Activated T-helper 2 cell treated with anti-CD3 and anti-CD28 coated beads, Interferon-gamma antibody, Interleukin-2, Interleukin-4, amounts not matched to agents 10 μg/mL and 5 μg/mL and 100 μg/mL, durations not matched to agents 14 hours and 24 hours and 36 hours (primary cell): ENCODE measurements at regions not wholly inside any gene's neighbourhood (a gene's known extent, or its start where the extent isn't known, plus 50 kb on each side); places are given as distances from the start of the nearest gene placed in this dataset.

Source experiments
- DNase-seq: peaks from one replicate; pipeline ENCODE4 v3.0.0; 2021; ENCODE audit warnings: low spot score
- H3K27ac Mint-ChIP-seq: one replicate; pipeline ENCODE4 v1.8.0; 2021; ENCODE audit warnings: mixed read lengths
- H3K27me3 Mint-ChIP-seq: one replicate; pipeline ENCODE4 v1.8.0; 2021; ENCODE audit warnings: low read depth, mixed read lengths
- H3K36me3 Mint-ChIP-seq: one replicate; pipeline ENCODE4 v1.8.0; 2021; ENCODE audit warnings: low read depth, mixed read lengths
- H3K4me1 Mint-ChIP-seq: one replicate; pipeline ENCODE4 v1.8.0; 2021; ENCODE audit warnings: low read depth, mixed read lengths
- H3K4me3 Mint-ChIP-seq: one replicate; pipeline ENCODE4 v1.8.0; 2021; ENCODE audit warnings: low read depth, mild to moderate bottlenecking, moderate library complexity, mixed read lengths
- H3K9me3 Mint-ChIP-seq: one replicate; pipeline ENCODE4 v1.8.0; 2021; ENCODE audit warnings: mixed read lengths
- intact Hi-C: fragments of 100-400 bp; cut with micrococcal nuclease; formaldehyde crosslinking; loops from one replicate; pipeline ENCODE4 v1.15.1; 2023

DNA sequence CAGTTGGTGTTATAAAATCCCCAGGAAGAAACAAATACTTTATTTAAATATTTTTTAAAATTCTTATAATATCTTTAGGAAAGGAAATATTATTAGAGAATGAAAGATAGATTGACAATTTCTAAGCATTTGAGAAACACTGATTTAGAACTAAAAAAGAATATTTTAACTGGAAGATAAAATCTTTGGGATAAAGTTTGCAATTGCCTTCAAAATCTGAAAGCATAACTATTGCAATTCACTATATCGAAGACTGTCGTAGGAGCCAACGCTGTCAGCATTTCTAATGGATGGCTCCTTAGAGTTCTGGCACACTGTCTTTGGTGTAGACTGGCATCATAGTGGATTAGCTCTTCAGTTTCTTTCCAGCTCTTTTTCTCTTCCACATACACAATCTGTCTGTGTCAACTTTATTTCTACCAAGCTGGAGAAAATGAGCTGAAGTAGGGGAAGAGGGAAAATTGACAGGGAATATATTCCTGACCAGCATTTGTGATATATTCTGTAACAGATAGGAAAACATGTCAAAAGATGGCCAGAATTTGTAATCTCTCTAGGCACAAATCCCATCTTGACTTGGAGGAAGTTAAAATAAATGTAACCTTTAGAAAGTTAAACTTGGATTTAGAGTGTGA, 1561.4 kb downstream of the MAT2B start:
- no peak for DNase-seq
- no peak overlapping the region for H3K4me3 Mint-ChIP-seq
- peaks cover 8% of the 10 kb centered on the region for H3K9me3 Mint-ChIP-seq
- no peaks in the 10 kb centered on the region for H3K4me1 Mint-ChIP-seq
- intact Hi-C loops, result no loop called here
- H3K27ac Mint-ChIP-seq, result no peak overlapping the region
- no peaks in the 10 kb centered on the region for H3K36me3 Mint-ChIP-seq
- H3K27me3 Mint-ChIP-seq, result no peaks in the 10 kb centered on the region

DNA sequence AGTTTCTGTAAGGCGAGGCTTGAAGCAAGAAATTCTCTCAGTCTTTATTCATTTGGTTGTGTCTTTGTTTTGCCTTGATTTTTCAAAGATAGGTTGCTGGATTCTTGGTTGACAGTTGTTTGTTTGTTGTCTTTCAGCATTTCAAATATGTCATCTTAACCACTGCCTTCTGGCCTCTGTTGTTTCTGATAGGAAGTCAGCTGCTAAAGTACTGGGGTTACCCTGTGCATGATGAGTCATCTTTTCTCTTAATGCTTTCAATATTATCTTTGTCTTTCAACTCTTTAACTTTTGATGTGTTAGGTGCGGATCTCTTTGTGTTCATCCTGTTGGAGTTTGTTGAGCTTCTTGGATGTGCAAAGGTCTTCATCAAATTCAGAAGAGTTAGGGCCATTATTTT, 1571.3 kb downstream of the MAT2B start:
- Mint-ChIP-seq H3K27ac (no peak overlapping the region), H3K9me3 (peaks cover 25% of the 10 kb centered on the region), H3K4me1 (no peaks in the 10 kb centered on the region), H3K36me3 (no peaks in the 10 kb centered on the region), H3K27me3 (no peaks in the 10 kb centered on the region), H3K4me3 (no peak overlapping the region)
- intact Hi-C loops, result no loop called here
- DNase-seq, result no peak

DNA sequence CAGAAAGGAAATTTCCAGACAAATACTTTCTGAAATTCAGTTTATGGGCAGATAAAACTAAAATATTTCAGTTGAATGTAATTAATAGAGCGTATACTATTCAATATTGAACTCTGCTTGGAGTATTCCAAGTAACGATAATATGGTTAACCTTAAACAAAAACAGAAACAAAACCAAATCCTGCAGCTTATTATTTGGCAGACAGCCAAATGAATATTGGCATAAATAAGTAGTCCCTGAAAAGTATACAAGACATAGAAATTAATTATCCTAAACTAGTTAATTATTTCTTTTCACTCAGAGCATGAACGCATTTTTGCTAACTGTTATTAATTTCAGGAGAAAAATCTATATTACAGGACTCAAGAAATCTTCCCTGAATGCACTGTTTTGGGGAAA, 1574.0 kb downstream of the MAT2B start:
- Mint-ChIP-seq H3K27ac (no peak overlapping the region), H3K4me1 (no peaks in the 10 kb centered on the region), H3K27me3 (no peaks in the 10 kb centered on the region), H3K36me3 (no peaks in the 10 kb centered on the region), H3K9me3 (peaks cover 5% of the 10 kb centered on the region), H3K4me3 (no peak overlapping the region)
- intact Hi-C loops, result no loop called here
- DNase-seq, result no peak

DNA sequence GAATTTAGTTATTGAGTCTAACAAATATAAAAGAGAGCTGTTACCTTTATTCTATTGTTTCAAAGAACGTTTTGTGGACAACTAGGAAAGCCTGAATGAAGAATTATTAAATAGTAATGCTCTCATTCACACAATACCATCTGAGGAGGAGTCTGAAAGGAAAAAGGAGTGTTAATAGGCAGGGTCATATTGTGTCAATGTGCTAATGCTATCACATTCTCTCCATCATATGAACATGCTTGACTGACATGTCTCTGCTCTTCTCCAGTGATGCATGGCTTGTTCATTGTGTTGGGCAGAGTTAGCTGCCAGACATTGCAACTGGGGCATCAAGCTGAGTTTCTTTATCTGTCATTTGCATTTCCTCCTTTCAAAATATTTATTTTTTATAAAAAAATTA, 1578.0 kb downstream of the MAT2B start:
- no peaks in the 10 kb centered on the region for H3K36me3 Mint-ChIP-seq
- intact Hi-C loops, result no loop called here
- DNase-seq, result no peak
- no peak overlapping the region for H3K4me3 Mint-ChIP-seq
- H3K27ac Mint-ChIP-seq, result no peak overlapping the region
- H3K9me3 Mint-ChIP-seq, result peaks cover 5% of the 10 kb centered on the region
- no peaks in the 10 kb centered on the region for H3K27me3 Mint-ChIP-seq
- H3K4me1 Mint-ChIP-seq, result no peaks in the 10 kb centered on the region

DNA sequence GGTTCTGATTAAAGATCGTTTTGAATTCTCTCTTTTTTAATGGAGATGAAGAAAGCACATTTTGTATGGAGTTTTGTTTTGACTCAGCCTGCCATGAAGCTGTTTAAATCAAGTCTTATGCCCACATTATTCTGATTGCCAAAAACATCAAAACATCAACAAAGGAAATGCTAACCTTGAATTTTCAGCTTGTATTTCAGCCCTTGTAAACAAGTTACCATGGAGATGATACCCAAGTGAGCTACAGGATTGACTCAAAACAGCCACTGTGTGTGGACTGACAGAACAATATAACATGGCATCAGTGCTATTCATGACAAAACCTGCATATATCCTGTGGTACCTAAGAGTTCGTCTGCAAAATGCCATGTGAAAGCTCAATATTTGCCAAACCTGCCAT, 1581.0 kb downstream of the MAT2B start:
- Mint-ChIP-seq H3K27me3 (no peaks in the 10 kb centered on the region), H3K4me1 (no peaks in the 10 kb centered on the region), H3K27ac (no peak overlapping the region), H3K9me3 (no peaks in the 10 kb centered on the region), H3K36me3 (no peaks in the 10 kb centered on the region), H3K4me3 (no peak overlapping the region)
- intact Hi-C loops, result no loop called here
- no peak for DNase-seq

DNA sequence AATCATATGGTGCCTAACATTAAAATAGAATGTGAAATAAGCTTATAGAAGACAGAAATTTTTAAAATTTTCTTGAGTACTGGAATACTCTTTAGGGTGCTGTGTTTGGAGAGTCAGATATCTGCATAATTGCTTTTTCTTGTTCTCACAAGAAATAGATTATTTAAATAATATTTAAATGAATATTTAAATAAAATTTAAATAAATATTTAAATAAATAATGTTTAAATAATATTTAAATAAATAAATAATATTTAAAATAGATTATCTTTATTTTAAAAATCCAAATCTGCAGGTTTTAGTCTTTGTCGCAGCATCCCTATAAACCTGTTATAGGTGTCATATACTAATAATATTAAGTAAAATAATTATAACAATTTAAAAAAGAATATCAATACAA, 1589.4 kb downstream of the MAT2B start:
- H3K9me3 Mint-ChIP-seq, result peaks cover 21% of the 10 kb centered on the region
- no peaks in the 10 kb centered on the region for H3K36me3 Mint-ChIP-seq
- no peak overlapping the region for H3K27ac Mint-ChIP-seq
- intact Hi-C loops, result no loop called here
- no peak overlapping the region for H3K4me3 Mint-ChIP-seq
- DNase-seq, result no peak
- no peaks in the 10 kb centered on the region for H3K4me1 Mint-ChIP-seq
- no peaks in the 10 kb centered on the region for H3K27me3 Mint-ChIP-seq

DNA sequence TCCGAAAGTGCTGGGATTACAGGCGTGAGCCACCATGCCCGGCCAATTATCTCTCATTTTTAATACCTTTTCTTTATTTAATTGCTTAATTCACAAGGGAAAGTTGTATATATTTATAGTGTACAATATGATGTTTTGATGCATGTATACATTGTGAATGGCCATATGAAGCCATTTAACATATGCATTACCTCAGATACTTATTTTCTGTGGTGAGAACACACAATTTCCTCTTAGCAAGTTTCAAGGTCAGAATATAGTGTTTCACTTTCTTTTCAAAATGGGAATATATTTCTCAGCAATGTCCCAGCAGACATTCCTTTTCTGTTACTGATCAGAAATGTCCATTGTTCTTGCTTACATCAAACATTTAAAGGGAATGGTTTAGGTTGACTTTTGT, 1596.3 kb downstream of the MAT2B start:
- Mint-ChIP-seq H3K36me3 (no peaks in the 10 kb centered on the region), H3K4me1 (no peaks in the 10 kb centered on the region), H3K4me3 (no peak overlapping the region), H3K27ac (no peak overlapping the region), H3K27me3 (no peaks in the 10 kb centered on the region), H3K9me3 (peaks cover 32% of the 10 kb centered on the region)
- no peak for DNase-seq
- intact Hi-C loops, result no loop called here

DNA sequence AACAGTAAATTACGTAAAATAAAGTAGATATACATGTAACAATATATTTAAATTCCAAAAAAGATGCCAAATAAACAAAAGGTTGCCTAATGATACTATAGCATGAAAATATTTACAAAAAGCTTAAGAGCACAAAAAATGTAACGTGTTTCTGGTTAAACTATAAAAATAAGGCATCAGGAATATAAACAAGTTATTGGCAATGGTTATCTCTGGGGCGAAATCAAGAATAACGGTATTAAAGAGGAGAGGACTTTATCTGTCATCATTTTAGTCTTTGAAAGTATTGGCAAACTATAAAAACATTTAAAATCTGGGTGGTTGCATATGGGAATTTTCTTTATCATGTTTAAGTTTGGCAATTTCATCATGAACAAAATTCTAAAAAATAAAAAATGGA, 1599.2 kb downstream of the MAT2B start:
- Mint-ChIP-seq H3K4me3 (no peak overlapping the region), H3K9me3 (peaks cover 24% of the 10 kb centered on the region), H3K27me3 (no peaks in the 10 kb centered on the region), H3K4me1 (no peaks in the 10 kb centered on the region), H3K36me3 (no peaks in the 10 kb centered on the region), H3K27ac (no peak overlapping the region)
- DNase-seq, result no peak
- intact Hi-C loops, result no loop called here

DNA sequence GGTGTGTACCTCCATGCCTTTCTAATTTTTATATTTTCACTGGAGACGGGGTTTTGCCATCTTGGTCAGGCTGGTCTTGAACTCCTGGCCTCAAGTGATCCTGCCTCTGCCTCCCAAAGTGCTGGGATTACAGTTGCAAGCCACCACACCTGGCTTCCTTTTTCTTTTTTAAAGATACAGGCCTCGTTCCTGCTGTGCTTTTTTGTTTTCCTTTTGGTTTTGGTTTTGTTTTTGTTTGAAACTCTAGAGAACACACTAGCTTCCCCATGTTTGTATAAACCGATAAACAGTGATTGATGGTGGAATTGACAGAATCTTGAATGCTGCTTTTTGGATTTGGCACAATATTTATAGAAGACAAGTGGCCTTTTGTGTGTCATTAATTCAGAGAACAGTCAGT, 1603.4 kb downstream of the MAT2B start:
- Mint-ChIP-seq H3K36me3 (no peaks in the 10 kb centered on the region), H3K9me3 (peaks cover 16% of the 10 kb centered on the region), H3K27ac (no peak overlapping the region), H3K4me1 (no peaks in the 10 kb centered on the region), H3K27me3 (no peaks in the 10 kb centered on the region), H3K4me3 (no peak overlapping the region)
- intact Hi-C loops, result no loop called here
- no peak for DNase-seq

DNA sequence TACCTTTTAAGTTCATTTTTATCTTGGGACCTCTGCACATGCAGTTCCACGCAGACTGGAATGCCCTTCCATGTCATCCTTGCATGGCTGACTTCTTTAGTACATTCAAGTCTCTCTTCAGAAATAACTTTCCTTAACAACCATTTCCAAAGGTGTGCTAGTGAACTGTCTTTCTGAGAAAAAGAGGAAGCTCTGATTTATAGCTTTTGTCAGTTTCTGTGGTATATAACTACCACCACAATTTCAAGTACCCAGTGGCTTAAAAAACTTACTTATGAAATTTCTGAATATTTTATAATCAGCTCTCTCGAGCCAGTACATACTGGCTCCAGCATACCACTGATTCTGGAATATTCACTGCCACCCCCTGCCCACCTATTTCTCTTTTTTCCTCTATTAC, 1613.8 kb downstream of the MAT2B start:
- Mint-ChIP-seq H3K9me3 (no peaks in the 10 kb centered on the region), H3K36me3 (no peaks in the 10 kb centered on the region)
- intact Hi-C loops, result no loop called here

DNA sequence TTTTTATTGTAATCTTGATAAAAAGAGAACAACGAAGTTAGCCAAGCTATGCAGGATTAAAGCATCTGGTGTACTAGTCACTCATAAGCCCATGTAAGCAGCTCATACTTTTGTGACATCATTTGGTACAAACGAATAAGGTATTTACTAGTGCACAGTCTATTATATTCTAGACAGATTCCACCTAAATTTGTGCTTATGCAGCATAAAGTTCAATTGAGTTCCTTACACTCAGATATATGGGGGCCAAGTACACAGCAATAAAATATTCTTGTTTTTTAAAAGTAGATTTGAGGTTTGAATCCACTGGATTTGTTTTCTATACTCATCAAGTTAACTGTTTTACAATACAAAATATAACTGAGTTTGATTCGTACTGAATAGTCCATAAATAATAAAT, 1621.2 kb downstream of the MAT2B start:
- no peak for DNase-seq
- H3K4me1 Mint-ChIP-seq, result no peaks in the 10 kb centered on the region
- H3K36me3 Mint-ChIP-seq, result no peaks in the 10 kb centered on the region
- H3K4me3 Mint-ChIP-seq, result no peak overlapping the region
- H3K27me3 Mint-ChIP-seq, result no peaks in the 10 kb centered on the region
- intact Hi-C loops, result no loop called here
- H3K9me3 Mint-ChIP-seq, result peaks cover 12% of the 10 kb centered on the region
- no peak overlapping the region for H3K27ac Mint-ChIP-seq

More for the DNA sequence above, 1613.8 kb downstream of the MAT2B start:
- H3K4me1 Mint-ChIP-seq, result no peaks in the 10 kb centered on the region
- DNase-seq, result no peak
- H3K27me3 Mint-ChIP-seq, result no peaks in the 10 kb centered on the region
- H3K27ac Mint-ChIP-seq, result no peak overlapping the region
- H3K4me3 Mint-ChIP-seq, result no peak overlapping the region

DNA sequence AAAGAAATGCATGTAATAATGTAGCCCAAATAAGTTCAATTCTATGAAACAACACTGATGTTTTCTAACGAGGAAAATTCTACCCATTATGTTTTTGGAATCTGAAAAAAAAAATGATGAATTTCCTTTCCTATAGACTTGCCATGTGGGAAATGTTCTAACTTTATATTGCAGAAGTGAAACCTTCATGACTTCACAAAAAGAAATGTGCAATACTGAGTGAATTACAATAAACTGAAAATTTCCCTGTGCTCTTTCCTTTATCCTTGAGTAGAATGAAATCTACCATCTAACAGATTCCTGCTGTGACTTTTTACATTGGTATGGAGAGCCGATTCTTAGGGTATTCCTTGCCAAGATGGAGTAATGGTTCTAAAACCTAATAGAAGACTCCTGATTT, 1622.5 kb downstream of the MAT2B start:
- intact Hi-C loops, result no loop called here
- Mint-ChIP-seq H3K9me3 (peaks cover 12% of the 10 kb centered on the region), H3K4me1 (no peaks in the 10 kb centered on the region), H3K4me3 (no peak overlapping the region), H3K27me3 (no peaks in the 10 kb centered on the region), H3K36me3 (no peaks in the 10 kb centered on the region), H3K27ac (no peak overlapping the region)
- DNase-seq, result no peak

DNA sequence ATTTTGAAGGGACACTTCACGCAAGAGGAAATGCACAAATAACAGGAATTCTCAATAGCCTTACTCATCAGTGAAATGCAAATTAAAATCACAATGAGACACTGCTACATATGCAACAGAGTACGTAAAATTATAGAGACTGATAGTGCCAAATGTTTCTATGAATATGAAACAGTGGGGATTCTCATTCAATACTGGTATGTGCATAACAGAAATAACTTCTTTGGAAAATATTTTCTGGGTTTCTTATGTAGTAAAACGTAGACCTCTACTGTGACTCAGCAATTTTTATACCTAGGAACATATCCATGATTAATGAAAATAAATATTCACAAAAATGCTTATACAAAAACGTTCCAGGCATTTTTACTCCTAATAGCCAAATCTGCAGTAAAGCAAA, 1625.2 kb downstream of the MAT2B start:
- H3K27ac Mint-ChIP-seq, result no peak overlapping the region
- no peaks in the 10 kb centered on the region for H3K4me1 Mint-ChIP-seq
- peaks cover 18% of the 10 kb centered on the region for H3K9me3 Mint-ChIP-seq
- H3K36me3 Mint-ChIP-seq, result no peaks in the 10 kb centered on the region
- intact Hi-C loops, result no loop called here
- H3K27me3 Mint-ChIP-seq, result no peaks in the 10 kb centered on the region
- DNase-seq, result no peak
- no peak overlapping the region for H3K4me3 Mint-ChIP-seq

DNA sequence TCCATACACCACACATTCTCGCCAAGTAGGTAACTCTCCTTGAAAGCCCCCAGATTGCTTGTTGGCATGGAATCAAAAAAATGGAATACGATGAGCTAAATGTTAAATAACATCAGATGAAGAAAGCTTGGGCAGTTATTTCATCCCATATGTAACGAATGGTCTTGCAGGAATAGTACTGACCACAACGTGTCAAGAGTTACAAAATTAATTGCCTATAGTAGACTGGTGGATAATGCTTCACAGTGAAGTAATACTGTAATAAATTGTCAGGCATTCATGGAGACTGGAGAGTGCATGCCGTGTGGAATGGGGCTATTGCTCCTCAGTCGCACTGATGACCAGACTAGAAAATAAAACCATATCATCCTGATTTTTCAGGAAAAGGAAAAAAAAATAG, 1628.7 kb downstream of the MAT2B start:
- no peaks in the 10 kb centered on the region for H3K4me1 Mint-ChIP-seq
- DNase-seq, result no peak
- H3K4me3 Mint-ChIP-seq, result no peak overlapping the region
- peaks cover 15% of the 10 kb centered on the region for H3K9me3 Mint-ChIP-seq
- no peaks in the 10 kb centered on the region for H3K36me3 Mint-ChIP-seq
- no peak overlapping the region for H3K27ac Mint-ChIP-seq
- H3K27me3 Mint-ChIP-seq, result no peaks in the 10 kb centered on the region
- intact Hi-C loops, result no loop called here
